Umbilical cord (tissue), 1 donor: ENCODE measurements at regions not wholly inside any gene's neighbourhood (a gene's known extent, or its start where the extent isn't known, plus 50 kb on each side); places are given as distances from the start of the nearest gene placed in this dataset.
"Not testable (repeated sequence)": the region's sequence is repeated elsewhere in the genome, so short reads cannot be mapped to it uniquely, and the experiment has no call there.

ENCODE experiments used
- DNase-seq: peaks from one replicate; pipeline ENCODE4 v3.0.0-alpha.2; 2015; ENCODE audit warnings: low spot score

DNA sequence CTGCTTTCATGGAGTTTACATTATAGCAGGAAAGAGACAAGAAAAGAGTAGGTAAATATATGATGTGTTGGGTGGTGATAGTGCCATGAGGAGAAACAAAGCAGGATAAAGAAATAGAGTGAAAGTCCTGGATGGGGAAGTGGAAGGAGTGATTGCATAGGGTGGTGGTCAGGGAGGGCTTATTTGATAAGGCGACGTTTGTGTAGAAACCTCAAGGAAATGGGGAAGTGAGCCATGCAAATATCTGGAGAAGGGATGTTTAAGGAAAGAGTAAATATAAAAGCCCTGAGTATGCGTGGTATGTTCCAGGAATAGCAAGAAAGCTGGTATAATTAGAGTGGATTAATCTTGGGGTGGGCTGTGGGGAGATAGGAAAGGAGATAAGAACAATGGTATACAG is 134.7 kb upstream of the SV2C start:
- no peak for DNase-seq

DNA sequence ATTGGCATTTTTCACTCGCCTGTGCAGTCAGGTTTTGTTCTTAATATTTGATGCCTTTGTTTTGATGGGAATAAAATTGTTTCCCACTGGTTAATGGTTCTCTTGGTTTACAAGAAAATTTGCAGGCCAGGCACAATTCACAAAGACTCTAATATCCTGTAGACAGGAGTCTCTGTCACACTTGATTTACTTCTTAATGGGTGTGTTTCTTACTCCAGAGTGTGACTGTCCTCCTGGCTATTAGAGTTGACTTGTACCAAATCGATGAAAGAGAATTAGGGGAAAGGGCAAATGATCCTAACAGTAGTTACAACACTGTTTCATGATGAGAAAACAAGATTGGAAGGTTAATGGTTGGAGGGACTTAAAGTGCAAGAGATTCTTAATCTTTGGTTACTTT is 142.8 kb upstream of the SV2C start:
- no peak for DNase-seq

DNA sequence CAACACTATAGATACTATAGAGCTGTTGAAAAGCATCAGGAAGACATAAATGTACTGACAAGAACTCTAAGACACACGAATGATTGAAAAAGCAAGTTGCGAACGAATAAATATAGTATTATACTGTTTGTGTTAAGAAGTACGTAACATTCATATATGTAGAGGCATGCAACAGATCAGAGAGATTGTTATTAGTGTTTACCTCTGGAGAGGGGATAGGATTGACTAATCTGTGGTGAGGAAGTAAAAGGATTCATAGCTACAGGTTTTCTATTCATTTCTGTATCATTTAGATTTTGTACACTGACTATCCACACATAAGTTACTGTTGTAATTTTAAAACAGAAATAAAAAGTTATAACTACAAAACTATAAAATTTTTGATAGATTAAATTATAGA is 147.6 kb upstream of the SV2C start:
- no peak for DNase-seq

DNA sequence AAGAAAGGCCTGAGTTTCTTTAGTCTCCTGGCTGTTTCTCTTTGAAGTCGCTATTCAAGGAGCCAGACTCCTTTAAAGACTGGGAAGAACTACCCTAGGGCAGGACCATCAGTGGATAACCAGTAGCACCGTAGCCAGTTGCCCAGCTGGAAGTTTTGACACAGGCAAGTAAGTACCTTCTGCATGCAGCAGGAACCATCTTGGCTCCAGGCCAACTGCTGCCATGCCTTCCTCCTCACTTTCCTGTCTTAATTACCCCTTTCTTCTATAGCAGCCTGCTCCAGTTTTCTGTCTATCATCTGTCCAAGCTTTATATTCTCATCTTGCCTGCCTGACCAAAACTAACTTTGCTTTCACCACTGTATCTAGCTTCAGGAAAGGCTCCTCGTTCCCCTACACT is 149.7 kb upstream of the SV2C start:
- no peak for DNase-seq

- no peak for DNase-seq
Observed at GRCh38 chr5:75931175-75931574, 152.0 kb upstream of the SV2C start.

DNA sequence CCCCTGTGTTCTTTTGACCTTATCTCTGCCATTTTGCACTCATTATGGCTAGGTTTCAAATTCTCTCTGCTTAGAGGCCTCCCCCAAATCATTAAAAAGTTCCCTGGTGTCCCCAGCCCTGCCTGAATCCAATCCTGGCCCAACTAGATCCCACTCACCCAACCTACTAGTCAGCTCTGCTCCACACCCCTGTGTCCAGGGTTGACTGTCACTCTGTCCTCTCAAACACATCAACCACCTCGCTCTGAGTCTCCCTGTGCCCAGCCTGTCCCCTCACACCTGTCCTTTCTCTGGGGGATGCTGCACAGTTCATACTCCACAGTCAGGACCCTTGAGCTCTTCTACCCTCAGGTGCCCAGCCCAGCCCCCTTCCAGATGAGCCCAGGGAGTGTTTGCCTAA is 154.2 kb upstream of the SV2C start:
- DNase-seq, result no peak

DNA sequence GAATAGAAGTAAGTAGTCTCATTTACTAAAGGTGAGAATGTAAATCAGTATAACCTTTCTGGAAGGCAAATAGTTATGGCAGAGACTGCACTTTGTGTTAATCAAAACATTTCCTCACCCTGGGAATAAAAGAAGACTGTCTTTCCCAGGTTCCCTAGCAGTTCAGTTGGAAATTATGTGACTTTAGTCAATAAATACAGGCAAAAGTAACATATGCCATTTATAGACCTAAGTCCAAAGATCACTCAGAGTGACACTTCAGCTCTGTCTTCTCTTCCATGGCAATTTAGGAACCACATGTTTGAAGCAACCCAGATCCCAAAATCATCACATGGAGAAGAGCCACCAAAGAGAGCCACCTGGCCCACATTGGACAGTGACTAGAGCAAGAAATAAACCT is 160.7 kb upstream of the SV2C start:
- DNase-seq, result no peak

GRCh38 chr5:75921011-75921410 is 162.2 kb upstream of the SV2C start:
- no peak for DNase-seq

GRCh38 chr5:75916144-75916543 is 167.0 kb upstream of the SV2C start:
- no peak for DNase-seq

DNA sequence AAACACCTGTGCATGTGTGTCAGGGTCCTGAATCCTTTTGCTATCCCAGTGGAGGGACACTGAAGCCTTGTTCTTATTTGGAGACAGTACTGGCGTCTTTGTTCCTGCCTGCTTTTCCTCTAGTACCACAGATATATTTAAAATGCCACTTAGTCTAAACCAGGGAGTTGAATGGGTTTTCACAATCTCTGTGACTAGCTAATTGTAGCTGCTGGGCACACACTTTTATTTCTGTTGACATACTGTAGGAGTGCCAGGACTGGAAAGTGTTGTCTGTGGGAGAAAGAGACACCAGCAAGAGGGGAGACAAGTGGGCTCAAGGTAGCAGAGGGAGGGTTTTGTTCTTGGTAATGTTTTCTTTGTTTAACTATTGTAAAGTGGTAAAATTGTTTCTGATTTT is 174.0 kb upstream of the SV2C start:
- DNase-seq, result no peak

DNA sequence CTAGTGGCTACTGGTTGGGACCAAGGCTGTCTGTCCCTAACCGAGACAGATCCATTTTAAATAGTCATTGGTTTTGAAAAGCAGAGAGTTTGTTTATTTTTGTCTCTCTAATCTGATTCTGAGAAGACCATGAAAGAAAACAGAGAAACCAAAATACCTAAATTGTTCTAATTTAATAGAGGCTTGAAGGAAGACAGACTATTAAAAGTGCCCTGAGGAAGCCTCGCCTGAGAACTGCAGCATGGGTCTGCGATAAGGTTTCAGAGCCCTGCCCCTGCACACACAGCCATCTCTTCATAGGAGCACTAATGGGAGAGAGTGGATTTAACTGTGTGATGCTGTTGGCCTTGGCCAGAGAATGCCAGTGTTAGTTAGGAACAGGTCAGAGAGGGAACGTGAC is 175.5 kb upstream of the SV2C start:
- no peak for DNase-seq

DNA sequence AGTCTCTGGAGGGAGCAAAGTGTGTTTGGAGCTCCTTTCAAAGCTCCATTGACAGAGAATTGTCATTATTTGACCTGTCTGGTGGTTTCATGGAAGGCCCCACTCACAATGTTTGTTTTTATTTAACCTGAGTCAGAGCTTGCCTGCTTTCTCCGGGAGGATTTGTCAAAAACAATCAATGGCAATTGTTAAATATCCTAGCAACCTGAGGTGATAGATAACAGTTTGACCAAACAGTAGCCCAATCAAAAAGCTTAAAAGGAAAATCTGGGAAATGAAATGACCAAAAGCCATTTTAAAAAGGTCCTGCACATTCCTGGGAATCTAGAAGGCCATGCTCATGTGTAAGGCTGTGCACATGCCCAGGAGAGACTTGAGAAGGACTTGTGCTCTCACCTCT is 177.2 kb upstream of the POC5 start:
- DNase-seq, result no peak

DNA sequence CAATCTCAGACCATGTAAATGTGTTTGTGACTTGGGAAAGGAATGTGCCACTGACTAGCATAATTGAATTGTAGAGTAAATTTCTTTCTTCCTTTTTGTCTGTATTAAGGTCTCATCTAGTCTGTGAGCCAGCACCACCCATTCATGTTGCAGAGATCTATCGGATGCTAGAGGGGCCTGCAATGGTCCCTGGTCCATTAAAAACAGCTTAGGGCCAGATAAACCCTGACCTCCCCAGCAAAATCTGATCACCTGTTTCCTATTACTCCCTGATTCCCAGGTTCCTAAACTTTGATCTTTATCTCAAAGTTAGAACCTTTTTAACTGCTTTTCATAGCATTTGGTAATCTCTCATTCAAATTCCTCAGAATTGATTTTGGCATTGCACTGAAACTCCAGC is 174.5 kb upstream of the POC5 start:
- DNase-seq, result no peak

DNA sequence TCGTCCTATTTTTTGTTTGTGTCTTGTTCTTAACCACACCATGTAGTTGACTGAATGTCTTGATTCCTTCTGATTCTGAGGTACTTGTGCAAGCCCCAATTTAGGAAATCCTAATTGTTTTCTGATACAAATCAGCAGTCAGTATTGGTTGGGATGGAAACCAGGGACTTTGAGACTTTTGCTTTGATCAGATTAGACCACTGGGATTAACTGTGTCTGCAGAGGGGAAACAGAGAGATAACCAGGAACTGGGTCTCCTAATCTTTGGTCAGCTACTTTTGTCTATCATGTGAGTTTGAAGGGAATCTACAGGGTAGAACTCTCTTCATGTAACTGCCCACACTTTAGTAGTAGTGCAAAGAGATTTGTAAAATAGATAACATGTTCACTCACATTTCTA is 173.8 kb upstream of the POC5 start:
- no peak for DNase-seq

- no peak for DNase-seq
Observed at GRCh38 chr5:75890546-75890945, 173.3 kb upstream of the POC5 start.

- DNase-seq, result peak; percentile 39
Observed at GRCh38 chr5:75886706-75887105, 169.5 kb upstream of the POC5 start.

DNA sequence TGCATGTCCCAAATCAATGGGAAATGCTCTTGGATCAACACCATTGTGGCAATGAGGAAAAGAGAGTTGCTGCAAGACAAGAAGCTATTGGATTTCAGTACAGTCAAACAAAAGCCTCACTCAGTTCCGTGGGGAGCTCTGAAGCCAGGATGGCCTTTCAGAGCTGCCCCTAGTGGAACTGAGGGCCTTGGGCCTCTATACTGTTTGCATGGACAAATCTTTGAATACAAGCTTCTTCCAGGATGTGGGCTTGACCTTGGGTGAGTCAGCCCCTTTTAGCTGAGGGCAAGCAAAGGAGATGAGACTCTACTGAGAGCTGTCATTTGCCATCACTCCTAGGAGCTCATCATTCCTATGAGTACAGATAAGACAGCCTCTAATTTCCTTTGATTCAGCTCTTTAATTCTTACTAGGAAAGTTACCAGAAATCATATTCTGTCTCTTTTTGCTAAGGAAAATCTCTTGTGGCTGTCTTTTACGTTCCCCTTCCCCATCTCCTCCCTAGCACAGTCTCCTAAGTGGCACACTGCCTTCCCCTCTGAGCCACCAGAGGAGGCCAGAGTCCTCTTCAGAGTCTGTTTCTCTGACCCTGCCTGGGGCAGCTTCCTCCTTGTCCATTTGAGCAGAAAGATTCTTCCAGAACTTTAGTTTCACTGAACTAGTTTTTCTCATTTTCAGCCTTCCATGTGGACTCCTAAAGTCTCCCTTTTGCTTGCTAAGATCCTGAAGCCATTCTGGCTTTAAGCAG is 168.8 kb upstream of the POC5 start:
- peak; percentile 3 for DNase-seq

DNA sequence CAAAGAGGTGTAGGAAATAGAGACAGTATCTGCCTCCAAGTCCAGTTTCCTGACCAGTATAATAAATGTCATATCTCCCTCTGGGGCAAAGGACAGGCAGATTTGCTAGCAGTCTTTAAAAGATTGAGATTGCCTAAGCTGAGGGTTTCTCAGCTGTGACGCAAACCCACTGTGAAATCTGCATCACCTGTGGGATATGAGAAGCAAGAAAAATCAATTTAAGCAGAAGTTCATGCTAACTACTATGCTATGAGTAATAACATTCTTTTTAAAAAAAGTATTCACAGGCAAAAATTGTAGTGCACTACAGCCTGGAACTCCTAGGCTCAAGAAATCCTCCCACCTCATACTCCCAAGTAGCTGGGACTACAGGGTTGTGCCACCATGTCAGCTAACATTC is 168.1 kb upstream of the POC5 start:
- DNase-seq, result no peak

DNA sequence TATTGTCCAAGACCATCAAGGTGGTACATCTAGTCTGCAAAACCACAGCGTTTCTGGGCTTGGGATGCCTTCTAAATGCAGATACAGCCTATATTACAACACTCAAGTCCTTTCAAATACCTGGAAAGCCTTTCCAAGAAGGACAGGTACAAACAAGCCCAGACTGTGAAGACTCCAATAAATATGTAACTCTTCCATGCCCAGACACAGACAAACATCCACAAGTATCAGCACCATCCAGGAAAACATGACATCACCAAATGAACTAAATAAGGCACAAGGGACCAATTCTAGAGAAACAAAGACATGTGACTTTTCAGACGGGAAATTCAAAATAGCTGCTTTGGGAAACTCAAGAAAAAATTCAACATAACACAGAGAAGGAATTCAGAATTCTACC is 152.7 kb upstream of the POC5 start:
- no peak for DNase-seq

DNA sequence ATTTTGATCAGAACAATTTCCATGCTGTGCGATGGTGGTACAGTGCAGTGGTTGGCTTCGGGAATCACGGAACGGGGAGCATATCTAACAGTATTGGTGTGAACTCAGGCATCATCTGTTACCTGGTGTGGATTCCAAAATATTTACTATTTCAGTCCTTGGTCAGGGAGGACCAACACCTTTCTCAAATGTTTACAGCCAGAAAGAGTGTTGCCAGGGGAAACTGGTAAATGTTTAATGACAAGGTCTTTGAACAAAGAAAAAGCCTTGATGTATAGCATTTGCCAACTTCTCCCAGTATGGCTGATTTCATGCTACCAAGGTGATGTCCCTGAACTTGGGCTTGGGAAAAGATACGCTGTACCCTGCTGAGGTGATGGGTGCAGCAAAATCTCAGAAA is 145.6 kb upstream of the POC5 start:
- no peak for DNase-seq

DNA sequence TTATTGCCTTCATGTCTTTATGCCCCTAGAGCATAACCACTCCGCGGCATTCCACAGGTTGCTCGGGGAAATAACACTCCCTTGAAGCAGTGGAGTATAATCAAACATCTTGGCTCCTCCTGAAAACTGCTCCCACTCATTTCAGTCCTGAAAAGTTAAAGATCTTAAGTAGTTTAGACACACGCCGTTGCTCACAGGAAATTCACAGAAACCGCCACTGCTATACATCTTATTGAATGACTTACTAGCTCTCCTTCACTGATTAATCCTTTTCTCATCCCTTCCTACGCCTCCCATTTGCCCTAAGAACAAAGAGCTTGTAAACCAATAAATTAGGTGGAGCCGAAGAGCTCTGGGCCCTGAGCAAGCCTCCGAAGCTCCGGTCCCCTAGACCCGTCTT is 142.4 kb upstream of the POC5 start:
- DNase-seq, result not testable (repeated sequence)

GRCh38 chr5:75856056-75856455 is 138.8 kb upstream of the POC5 start:
- no peak for DNase-seq

DNA sequence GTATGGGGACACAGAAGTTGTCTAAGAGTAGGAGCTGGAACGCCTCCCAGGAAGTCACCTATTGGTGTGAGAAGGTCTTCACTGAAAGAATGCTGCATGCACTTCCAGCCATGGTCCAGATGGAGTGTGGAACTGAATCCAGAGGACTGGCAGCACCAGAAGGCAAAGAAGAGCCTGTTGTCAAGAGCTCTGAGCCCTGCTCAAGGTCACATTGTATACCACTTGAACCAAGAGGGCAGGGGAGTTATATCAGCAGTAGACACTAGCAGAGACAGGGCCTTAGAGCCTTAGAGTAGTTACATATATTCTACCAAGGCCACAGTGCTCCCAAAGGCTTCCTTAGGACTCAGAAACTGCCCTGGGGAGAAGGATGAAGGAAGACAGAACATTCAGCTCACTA is 130.8 kb upstream of the POC5 start:
- no peak for DNase-seq

- DNase-seq, result no peak
Observed at GRCh38 chr5:75847561-75848021, 130.4 kb upstream of the POC5 start.
